ENCODE measurements at regions not wholly inside any gene's neighbourhood (a gene's known extent, or its start where the extent isn't known, plus 50 kb on each side); places are given as distances from the start of the nearest gene placed in this dataset.

DNA sequence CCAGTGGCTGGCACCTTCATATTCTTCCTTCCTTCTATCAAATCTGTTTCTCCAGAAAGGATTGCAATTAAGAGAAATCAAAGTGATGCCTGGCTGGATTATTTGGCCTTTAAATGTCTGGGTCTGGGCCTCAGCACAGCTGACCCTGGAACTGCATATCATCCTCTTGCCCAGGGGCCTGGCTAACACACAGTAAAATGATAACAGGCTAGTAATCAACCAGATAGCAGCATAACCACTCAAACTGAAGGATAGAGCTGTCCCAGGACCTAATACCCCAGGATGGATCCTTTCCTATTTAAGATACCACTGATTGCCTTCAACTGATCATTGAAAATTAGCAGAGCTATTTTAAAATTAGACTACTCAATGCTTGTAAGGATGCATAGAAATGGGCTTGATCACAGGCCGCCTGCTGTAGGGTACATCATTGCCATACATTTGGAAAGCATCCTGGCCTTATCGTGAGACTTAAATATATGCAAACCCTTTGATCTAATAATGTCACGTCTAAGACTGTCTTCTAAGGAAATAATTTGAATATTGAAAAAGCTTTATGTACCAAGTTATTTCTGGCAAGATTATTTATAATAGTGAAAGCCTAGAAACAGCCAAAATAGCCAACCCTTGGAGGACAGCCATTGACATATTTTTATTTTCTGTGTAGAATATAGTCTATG is 144.0 kb upstream of the CHST15 start (continued):
- TF ChIP-seq, protein P1, sequence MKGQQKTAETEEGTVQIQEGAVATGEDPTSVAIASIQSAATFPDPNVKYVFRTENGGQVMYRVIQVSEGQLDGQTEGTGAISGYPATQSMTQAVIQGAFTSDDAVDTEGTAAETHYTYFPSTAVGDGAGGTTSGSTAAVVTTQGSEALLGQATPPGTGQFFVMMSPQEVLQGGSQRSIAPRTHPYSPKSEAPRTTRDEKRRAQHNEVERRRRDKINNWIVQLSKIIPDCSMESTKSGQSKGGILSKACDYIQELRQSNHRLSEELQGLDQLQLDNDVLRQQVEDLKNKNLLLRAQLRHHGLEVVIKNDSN (CRISPR knock-in tag; IDR thresholded peaks at IDR 0.05), result no peak
- TF ChIP-seq TP53 (CRISPR knock-in tag; IDR thresholded peaks at IDR 0.05) (no peak), ESRRA (CRISPR knock-in tag; IDR thresholded peaks at IDR 0.05; ENCODE audit: borderline replicate concordance) (no peak), TCF7 (CRISPR knock-in tag; IDR thresholded peaks at IDR 0.05; ENCODE audit: low read depth) (no peak), CREM (CRISPR knock-in tag; IDR thresholded peaks at IDR 0.05) (no peak), MXD4 (CRISPR knock-in tag; IDR thresholded peaks at IDR 0.05; ENCODE audit: borderline replicate concordance) (no peak), ZNF671 (CRISPR knock-in tag; IDR thresholded peaks at IDR 0.05) (no peak), KAT7 (CRISPR knock-in tag; IDR thresholded peaks at IDR 0.05; ENCODE audit: borderline replicate concordance) (no peak)
- TF ChIP-seq, protein P2, sequence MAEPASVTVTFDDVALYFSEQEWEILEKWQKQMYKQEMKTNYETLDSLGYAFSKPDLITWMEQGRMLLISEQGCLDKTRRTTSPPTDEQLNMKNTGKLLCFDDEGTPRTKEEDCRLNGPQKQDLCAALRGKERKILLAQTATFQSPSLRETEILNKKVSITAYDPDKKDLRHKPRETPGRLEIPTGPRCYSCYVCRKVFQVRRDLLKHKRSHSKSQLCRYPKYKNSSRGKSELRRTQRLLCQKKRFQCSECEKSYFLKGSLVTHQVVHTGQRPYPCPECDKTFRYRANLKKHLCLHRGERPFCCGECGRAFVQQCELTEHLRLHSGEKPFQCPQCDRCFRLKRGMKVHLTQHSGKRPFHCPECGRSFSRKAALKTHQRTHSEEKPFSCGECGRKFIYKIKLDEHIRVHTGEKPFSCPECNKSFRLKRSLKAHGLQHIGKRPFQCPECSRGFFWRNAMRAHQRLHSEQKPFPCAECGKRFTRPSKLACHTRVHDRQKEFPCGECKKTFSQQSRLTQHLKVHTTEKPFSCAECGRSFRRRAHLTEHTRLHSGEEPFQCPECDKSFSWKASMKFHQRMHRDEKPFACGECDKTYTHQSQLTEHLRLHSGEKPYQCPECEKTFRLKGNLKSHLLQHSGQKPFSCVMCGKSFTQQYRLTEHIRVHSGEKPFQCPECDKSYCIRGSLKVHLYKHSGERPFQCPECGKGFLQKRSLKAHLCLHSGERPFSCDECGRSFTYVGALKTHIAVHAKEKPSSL (CRISPR knock-in tag; conservative IDR thresholded peaks at IDR 0.05), result no peak
- TF ChIP-seq, protein P3, sequence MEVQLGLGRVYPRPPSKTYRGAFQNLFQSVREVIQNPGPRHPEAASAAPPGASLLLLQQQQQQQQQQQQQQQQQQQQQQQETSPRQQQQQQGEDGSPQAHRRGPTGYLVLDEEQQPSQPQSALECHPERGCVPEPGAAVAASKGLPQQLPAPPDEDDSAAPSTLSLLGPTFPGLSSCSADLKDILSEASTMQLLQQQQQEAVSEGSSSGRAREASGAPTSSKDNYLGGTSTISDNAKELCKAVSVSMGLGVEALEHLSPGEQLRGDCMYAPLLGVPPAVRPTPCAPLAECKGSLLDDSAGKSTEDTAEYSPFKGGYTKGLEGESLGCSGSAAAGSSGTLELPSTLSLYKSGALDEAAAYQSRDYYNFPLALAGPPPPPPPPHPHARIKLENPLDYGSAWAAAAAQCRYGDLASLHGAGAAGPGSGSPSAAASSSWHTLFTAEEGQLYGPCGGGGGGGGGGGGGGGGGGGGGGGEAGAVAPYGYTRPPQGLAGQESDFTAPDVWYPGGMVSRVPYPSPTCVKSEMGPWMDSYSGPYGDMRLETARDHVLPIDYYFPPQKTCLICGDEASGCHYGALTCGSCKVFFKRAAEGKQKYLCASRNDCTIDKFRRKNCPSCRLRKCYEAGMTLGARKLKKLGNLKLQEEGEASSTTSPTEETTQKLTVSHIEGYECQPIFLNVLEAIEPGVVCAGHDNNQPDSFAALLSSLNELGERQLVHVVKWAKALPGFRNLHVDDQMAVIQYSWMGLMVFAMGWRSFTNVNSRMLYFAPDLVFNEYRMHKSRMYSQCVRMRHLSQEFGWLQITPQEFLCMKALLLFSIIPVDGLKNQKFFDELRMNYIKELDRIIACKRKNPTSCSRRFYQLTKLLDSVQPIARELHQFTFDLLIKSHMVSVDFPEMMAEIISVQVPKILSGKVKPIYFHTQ (CRISPR knock-in tag; IDR thresholded peaks at IDR 0.05), result no peak
- TF ChIP-seq, protein P4, sequence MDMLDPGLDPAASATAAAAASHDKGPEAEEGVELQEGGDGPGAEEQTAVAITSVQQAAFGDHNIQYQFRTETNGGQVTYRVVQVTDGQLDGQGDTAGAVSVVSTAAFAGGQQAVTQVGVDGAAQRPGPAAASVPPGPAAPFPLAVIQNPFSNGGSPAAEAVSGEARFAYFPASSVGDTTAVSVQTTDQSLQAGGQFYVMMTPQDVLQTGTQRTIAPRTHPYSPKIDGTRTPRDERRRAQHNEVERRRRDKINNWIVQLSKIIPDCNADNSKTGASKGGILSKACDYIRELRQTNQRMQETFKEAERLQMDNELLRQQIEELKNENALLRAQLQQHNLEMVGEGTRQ (CRISPR knock-in tag; IDR thresholded peaks at IDR 0.05), result no peak

DNA sequence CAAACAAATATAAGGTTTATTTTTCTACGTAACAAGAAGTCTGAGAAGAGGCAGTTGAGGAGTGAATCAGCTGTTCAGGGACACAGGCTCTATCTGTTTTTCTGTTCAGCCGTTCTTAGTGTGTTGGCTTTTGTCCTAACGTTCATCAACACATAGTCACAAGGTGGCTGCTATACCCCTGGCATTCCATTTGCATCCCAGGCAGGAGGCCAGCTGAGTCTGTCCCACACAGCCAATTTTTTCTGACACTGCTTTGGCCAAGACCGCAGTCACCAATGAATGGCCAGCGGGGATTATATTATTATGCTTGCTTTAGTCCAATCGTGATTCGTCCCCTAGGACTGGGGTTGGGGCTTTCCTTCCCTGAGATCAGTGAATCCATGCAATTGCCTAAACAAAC is 143.4 kb upstream of the CHST15 start:
- Mint-ChIP-seq H3K27ac (no peak overlapping the region), H3K4me1 (peaks cover 22% of the 10 kb centered on the region), H3K27me3 (ENCODE audit: low read depth) (peaks cover 4% of the 10 kb centered on the region; the same call in 1 of the 2 replicates), H3K36me3 (no peaks in the 10 kb centered on the region), H3K9me3 (0 out of 2 replicates have a peak, but pooled peaks cover 3% of the 10 kb centered on the region), H3K4me3 (no peak overlapping the region)
- no peak for TF ChIP-seq GRHL2 (CRISPR knock-in tag; IDR thresholded peaks at IDR 0.05; ENCODE audit: insufficient replicate concordance, severe bottlenecking)
- TF ChIP-seq ZNF138 (CRISPR knock-in tag; conservative IDR thresholded peaks at IDR 0.05), result no peak
- TF ChIP-seq ZNF232 (CRISPR knock-in tag; IDR thresholded peaks at IDR 0.05), result no peak
- TF ChIP-seq SP1 (CRISPR knock-in tag; conservative IDR thresholded peaks at IDR 0.05), result no peak
- TF ChIP-seq GTF2I (CRISPR knock-in tag; conservative IDR thresholded peaks at IDR 0.05), result no peak
- no peak for TF ChIP-seq ETV6 (CRISPR knock-in tag; IDR thresholded peaks at IDR 0.05)
- TF ChIP-seq, protein P5, sequence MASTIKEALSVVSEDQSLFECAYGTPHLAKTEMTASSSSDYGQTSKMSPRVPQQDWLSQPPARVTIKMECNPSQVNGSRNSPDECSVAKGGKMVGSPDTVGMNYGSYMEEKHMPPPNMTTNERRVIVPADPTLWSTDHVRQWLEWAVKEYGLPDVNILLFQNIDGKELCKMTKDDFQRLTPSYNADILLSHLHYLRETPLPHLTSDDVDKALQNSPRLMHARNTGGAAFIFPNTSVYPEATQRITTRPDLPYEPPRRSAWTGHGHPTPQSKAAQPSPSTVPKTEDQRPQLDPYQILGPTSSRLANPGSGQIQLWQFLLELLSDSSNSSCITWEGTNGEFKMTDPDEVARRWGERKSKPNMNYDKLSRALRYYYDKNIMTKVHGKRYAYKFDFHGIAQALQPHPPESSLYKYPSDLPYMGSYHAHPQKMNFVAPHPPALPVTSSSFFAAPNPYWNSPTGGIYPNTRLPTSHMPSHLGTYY (CRISPR knock-in tag; IDR thresholded peaks at IDR 0.05), result no peak
- TF ChIP-seq, protein P6, sequence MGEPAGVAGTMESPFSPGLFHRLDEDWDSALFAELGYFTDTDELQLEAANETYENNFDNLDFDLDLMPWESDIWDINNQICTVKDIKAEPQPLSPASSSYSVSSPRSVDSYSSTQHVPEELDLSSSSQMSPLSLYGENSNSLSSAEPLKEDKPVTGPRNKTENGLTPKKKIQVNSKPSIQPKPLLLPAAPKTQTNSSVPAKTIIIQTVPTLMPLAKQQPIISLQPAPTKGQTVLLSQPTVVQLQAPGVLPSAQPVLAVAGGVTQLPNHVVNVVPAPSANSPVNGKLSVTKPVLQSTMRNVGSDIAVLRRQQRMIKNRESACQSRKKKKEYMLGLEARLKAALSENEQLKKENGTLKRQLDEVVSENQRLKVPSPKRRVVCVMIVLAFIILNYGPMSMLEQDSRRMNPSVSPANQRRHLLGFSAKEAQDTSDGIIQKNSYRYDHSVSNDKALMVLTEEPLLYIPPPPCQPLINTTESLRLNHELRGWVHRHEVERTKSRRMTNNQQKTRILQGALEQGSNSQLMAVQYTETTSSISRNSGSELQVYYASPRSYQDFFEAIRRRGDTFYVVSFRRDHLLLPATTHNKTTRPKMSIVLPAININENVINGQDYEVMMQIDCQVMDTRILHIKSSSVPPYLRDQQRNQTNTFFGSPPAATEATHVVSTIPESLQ (CRISPR knock-in tag; IDR thresholded peaks at IDR 0.05), result no peak
- no peak for TF ChIP-seq ZNF396 (CRISPR knock-in tag; IDR thresholded peaks at IDR 0.05; ENCODE audit: borderline replicate concordance)
- TF ChIP-seq, protein P7, sequence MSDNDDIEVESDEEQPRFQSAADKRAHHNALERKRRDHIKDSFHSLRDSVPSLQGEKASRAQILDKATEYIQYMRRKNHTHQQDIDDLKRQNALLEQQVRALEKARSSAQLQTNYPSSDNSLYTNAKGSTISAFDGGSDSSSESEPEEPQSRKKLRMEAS (CRISPR knock-in tag; IDR thresholded peaks at IDR 0.05), result no peak
- no peak for TF ChIP-seq MYBL2 (CRISPR knock-in tag; IDR thresholded peaks at IDR 0.05)
- no peak for TF ChIP-seq ZNF423 (CRISPR knock-in tag; IDR thresholded peaks at IDR 0.05)
- DNase-seq (ENCODE audit: low spot score) (no peak), ATAC-seq (no peak)
- CTCF ChIA-PET, result interaction anchor here (1.0 to 1.2 kb wide), 2 partner anchors 19 to 242 kb away, joined by 3 read pairs; no protein-coding TSS in a partner anchor
- POLR2A ChIA-PET, result no interaction called here

Measured in WTC11 (cell line).